ENCODE measurements at regions not wholly inside any gene's neighbourhood (a gene's known extent, or its start where the extent isn't known, plus 50 kb on each side); places are given as distances from the start of the nearest gene placed in this dataset.

GRCh38 chr12:59080101-59080500, 159.8 kb upstream of the LRIG3 start:
- Histone ChIP-seq H3K4me2 (no peak overlapping the region), H3K27ac (no peak overlapping the region), H3K27me3 (ENCODE audit: insufficient read depth, low read depth) (no peaks in the 10 kb centered on the region), H3F3A (ENCODE audit: insufficient read depth, low read depth) (no peaks in the 10 kb centered on the region), H4K20me1 (ENCODE audit: insufficient read depth) (no peaks in the 10 kb centered on the region), H3K9me3 (ENCODE audit: insufficient read depth, low read depth) (peaks cover 5% of the 10 kb centered on the region; the same call in 1 of the 2 replicates), H3K36me3 (ENCODE audit: low read depth) (no peaks in the 10 kb centered on the region), H3K4me1 (replicated peaks; ENCODE audit: insufficient read depth) (no peaks in the 10 kb centered on the region), H3K79me2 (ENCODE audit: low read depth) (no peaks in the 10 kb centered on the region), H3K9me2 (ENCODE audit: insufficient read depth) (peaks cover 4% of the 10 kb centered on the region; the same call in 1 of the 2 replicates), H3K4me3 (no peak overlapping the region), H2AFZ (no peak overlapping the region)
- intact Hi-C loops (cut with micrococcal nuclease; ENCODE audit: unreplicated experiment): loop anchor here (10.0 kb wide), 1 partner anchor 155 kb away; the partner anchor contains the start of gene LRIG3
- no peak for DNase-seq
- no peak for TF ChIP-seq CTCF (conservative IDR thresholded peaks at IDR 0.05)
- no peak for TF ChIP-seq EZH2 (IDR thresholded peaks at IDR 0.05; ENCODE audit: low read depth)
- POLR2A ChIA-PET (ENCODE audit: unreplicated experiment): no interaction called here
- no TSS peak for BruUV-seq (replicated peaks)
- CTCF ChIA-PET: no interaction called here

DNA sequence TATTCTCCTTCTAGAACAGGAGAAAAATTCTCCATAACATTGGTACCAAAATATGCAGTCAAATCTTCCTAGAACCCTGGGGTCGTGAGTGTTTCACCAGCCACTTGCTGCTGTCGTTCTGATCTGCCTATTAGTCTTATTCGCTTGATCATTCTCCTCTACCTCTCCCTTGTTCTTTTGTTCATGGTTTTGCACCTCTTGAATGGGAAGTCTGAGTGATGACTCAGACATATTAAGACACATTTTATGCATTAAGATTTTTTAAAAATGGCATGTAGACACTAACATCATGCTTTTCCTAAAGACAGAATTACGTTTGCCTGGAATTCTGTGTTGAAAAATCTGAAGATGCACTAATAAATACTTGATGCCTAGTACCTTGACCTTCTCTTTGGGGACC, 159.2 kb upstream of the LRIG3 start:
- Histone ChIP-seq H3K9me3 (ENCODE audit: insufficient read depth, low read depth) (peaks cover 5% of the 10 kb centered on the region; the same call in 1 of the 2 replicates), H3K79me2 (ENCODE audit: low read depth) (no peaks in the 10 kb centered on the region), H4K20me1 (ENCODE audit: insufficient read depth) (no peaks in the 10 kb centered on the region), H3K9me2 (ENCODE audit: insufficient read depth) (peaks cover 4% of the 10 kb centered on the region; the same call in 1 of the 2 replicates), H3K27me3 (ENCODE audit: insufficient read depth, low read depth) (no peaks in the 10 kb centered on the region), H2AFZ (no peak overlapping the region), H3F3A (ENCODE audit: insufficient read depth, low read depth) (no peaks in the 10 kb centered on the region), H3K36me3 (ENCODE audit: low read depth) (no peaks in the 10 kb centered on the region), H3K4me1 (replicated peaks; ENCODE audit: insufficient read depth) (no peaks in the 10 kb centered on the region), H3K4me2 (no peak overlapping the region), H3K4me3 (no peak overlapping the region), H3K27ac (no peak overlapping the region)
- BruUV-seq (replicated peaks): no TSS peak
- CTCF ChIA-PET: no interaction called here
- no peak for TF ChIP-seq CTCF (conservative IDR thresholded peaks at IDR 0.05)
- TF ChIP-seq EZH2 (IDR thresholded peaks at IDR 0.05; ENCODE audit: low read depth): no peak
- DNase-seq: no peak
- intact Hi-C loops (cut with micrococcal nuclease; ENCODE audit: unreplicated experiment): no loop called here
- POLR2A ChIA-PET (ENCODE audit: unreplicated experiment): no interaction called here

- intact Hi-C loops (cut with micrococcal nuclease; ENCODE audit: unreplicated experiment): no loop called here
- Histone ChIP-seq H3K4me3 (no peak overlapping the region), H3F3A (ENCODE audit: insufficient read depth, low read depth) (no peaks in the 10 kb centered on the region), H3K27me3 (ENCODE audit: insufficient read depth, low read depth) (no peaks in the 10 kb centered on the region), H3K36me3 (ENCODE audit: low read depth) (no peaks in the 10 kb centered on the region), H3K27ac (no peak overlapping the region), H3K79me2 (ENCODE audit: low read depth) (no peaks in the 10 kb centered on the region), H3K9me2 (ENCODE audit: insufficient read depth) (peaks cover 4% of the 10 kb centered on the region; the same call in 1 of the 2 replicates), H3K4me1 (replicated peaks; ENCODE audit: insufficient read depth) (no peaks in the 10 kb centered on the region), H3K9me3 (ENCODE audit: insufficient read depth, low read depth) (peaks cover 5% of the 10 kb centered on the region; the same call in 1 of the 2 replicates), H3K4me2 (no peak overlapping the region), H2AFZ (no peak overlapping the region), H4K20me1 (ENCODE audit: insufficient read depth) (no peaks in the 10 kb centered on the region)
- DNase-seq: no peak
- ChIA-PET POLR2A (ENCODE audit: unreplicated experiment) (no interaction called here), CTCF (no interaction called here)
- no peak for TF ChIP-seq EZH2 (IDR thresholded peaks at IDR 0.05; ENCODE audit: low read depth)
- no peak for TF ChIP-seq CTCF (conservative IDR thresholded peaks at IDR 0.05)
- no TSS peak for BruUV-seq (replicated peaks)
These were observed 158.7 kb upstream of the LRIG3 start for GRCh38 chr12:59079002-59079401.
